Neural progenitor cell (in vitro differentiated cells): ENCODE measurements at regions not wholly inside any gene's neighbourhood (a gene's known extent, or its start where the extent isn't known, plus 50 kb on each side); places are given as distances from the start of the nearest gene placed in this dataset.

ENCODE experiments used
- DNase-seq: peaks from one replicate; pipeline ENCODE4 v3.0.0-alpha.2; 2016; ENCODE audit warnings: low spot score
- H2AFZ ChIP-seq: fragments of 200-600 bp; sonication (generic); replicated peaks from 2 replicates; pipeline ENCODE4 v1.6.1; 2016; ENCODE audit warnings: antibody characterized with exemption
- H3F3A ChIP-seq: fragments of 200-600 bp; sonication (generic); 2 replicates; pipeline ENCODE4 v1.6.1; 2016; ENCODE audit warnings: antibody characterized with exemption, low read depth
- H3K27ac ChIP-seq: fragments of 200-600 bp; sonication (generic); 2 replicates; pipeline ENCODE4 v1.5.1; 2016; ENCODE audit warnings: mild to moderate bottlenecking
- H3K27me3 ChIP-seq: fragments of 200-600 bp; sonication (generic); 2 replicates; pipeline ENCODE4 v1.6.1; 2016; ENCODE audit warnings: mild to moderate bottlenecking, moderate library complexity
- H3K36me3 ChIP-seq: fragments of 200-600 bp; sonication (generic); 2 replicates; pipeline ENCODE4 v1.5.1; 2016
- H3K4me1 ChIP-seq: fragments of 200-600 bp; sonication (generic); 2 replicates; pipeline ENCODE4 v1.6.1; 2016; ENCODE audit warnings: mixed run types
- H3K4me2 ChIP-seq: fragments of 200-600 bp; sonication (generic); 2 replicates; pipeline ENCODE4 v1.6.1; 2016
- H3K4me3 ChIP-seq: fragments of 200-600 bp; sonication (generic); 2 replicates; pipeline ENCODE4 v1.5.1; 2016
- H3K79me2 ChIP-seq: fragments of 200-600 bp; sonication (generic); 2 replicates; pipeline ENCODE4 v1.6.1; 2016; ENCODE audit warnings: low read depth
- H3K9ac ChIP-seq: fragments of 200-600 bp; sonication (generic); 2 replicates; pipeline ENCODE4 v1.6.1; 2016
- H3K9me3 ChIP-seq: fragments of 200-600 bp; sonication (generic); 2 replicates; pipeline ENCODE4 v1.5.1; 2016; ENCODE audit warnings: low read depth
- H4K20me1 ChIP-seq: fragments of 200-600 bp; sonication (generic); 2 replicates; pipeline ENCODE4 v1.6.1; 2016; ENCODE audit warnings: low read depth
- H3K27ac Mint-ChIP-seq: 3 replicates; pipeline ENCODE4 v1.8.0; 2021; ENCODE audit warnings: mixed read lengths
- H3K27me3 Mint-ChIP-seq: 2 replicates; pipeline ENCODE4 v1.8.0; 2022; ENCODE audit warnings: low read depth, mild to moderate bottlenecking, inconsistent platforms, moderate library complexity, mixed read lengths; ENCODE audit not compliant: insufficient read depth
- H3K36me3 Mint-ChIP-seq: 3 replicates; pipeline ENCODE4 v1.8.0; 2021; ENCODE audit warnings: mixed read lengths
- H3K4me1 Mint-ChIP-seq: 3 replicates; pipeline ENCODE4 v1.8.0; 2021; ENCODE audit warnings: mixed read lengths
- H3K4me3 Mint-ChIP-seq: 3 replicates; pipeline ENCODE4 v1.8.0; 2021; ENCODE audit warnings: mild to moderate bottlenecking, moderate library complexity, mixed read lengths
- H3K9me3 Mint-ChIP-seq: 3 replicates; pipeline ENCODE4 v1.8.0; 2020; ENCODE audit warnings: mixed read lengths
- CTCF ChIP-seq: fragments of 200-600 bp; sonication (generic); IDR thresholded peaks from 2 replicates; pipeline ENCODE4 v1.5.1; 2017; ENCODE audit warnings: antibody characterized with exemption, mild to moderate bottlenecking
- EZH2 ChIP-seq: fragments of 200-600 bp; sonication (generic); IDR thresholded peaks from 2 replicates; pipeline ENCODE4 v1.6.1; 2017; ENCODE audit warnings: antibody characterized with exemption, mild to moderate bottlenecking, moderate library complexity
- EZH2phosphoT487 ChIP-seq: fragments of 200-600 bp; sonication (generic); IDR thresholded peaks from 2 replicates; pipeline ENCODE4 v1.6.1; 2017; ENCODE audit warnings: antibody characterized with exemption

- Mint-ChIP-seq H3K36me3 (no peaks in the 10 kb centered on the region), H3K27ac (no peak overlapping the region)
These were observed 65.2 kb downstream of the DPRX start for GRCh38 chr19:53696951-53697350.

GRCh38 chr19:53703361-53703760, 71.6 kb downstream of the DPRX start:
- Mint-ChIP-seq H3K36me3 (no peaks in the 10 kb centered on the region), H3K4me3 (no peak overlapping the region)
- TF ChIP-seq EZH2 (no peak), CTCF (no peak), EZH2phosphoT487 (no peak)

More at GRCh38 chr19:53696951-53697350, 65.2 kb downstream of the DPRX start:
- Histone ChIP-seq H3K4me3 (no peak overlapping the region), H3K4me1 (peaks cover 2% of the 10 kb centered on the region), H3K9ac (no peak overlapping the region), H3K36me3 (no peaks in the 10 kb centered on the region), H3K79me2 (no peaks in the 10 kb centered on the region), H2AFZ (no peak overlapping the region), H3K27me3 (no peaks in the 10 kb centered on the region), H4K20me1 (no peaks in the 10 kb centered on the region), H3K27ac (no peak overlapping the region), H3F3A (peaks cover 19% of the 10 kb centered on the region), H3K9me3 (peaks cover 12% of the 10 kb centered on the region), H3K4me2 (no peak overlapping the region)
- Mint-ChIP-seq H3K27me3 (peaks cover 5% of the 10 kb centered on the region), H3K4me1 (peaks cover 3% of the 10 kb centered on the region), H3K9me3 (peaks cover 3% of the 10 kb centered on the region), H3K4me3 (no peak overlapping the region)
- TF ChIP-seq CTCF (no peak), EZH2 (no peak), EZH2phosphoT487 (no peak)
- DNase-seq = peak; percentile 44

GRCh38 chr19:53704011-53704410, 72.2 kb downstream of the DPRX start:
- Mint-ChIP-seq H3K27ac (no peak overlapping the region), H3K36me3 (no peaks in the 10 kb centered on the region), H3K4me1 (peaks cover 3% of the 10 kb centered on the region), H3K9me3 (no peaks in the 10 kb centered on the region), H3K27me3 (no peaks in the 10 kb centered on the region), H3K4me3 (no peak overlapping the region)
- Histone ChIP-seq H3K9me3 (no peaks in the 10 kb centered on the region), H3K9ac (no peak overlapping the region), H3K4me1 (peaks cover 21% of the 10 kb centered on the region), H3K36me3 (no peaks in the 10 kb centered on the region), H3K27me3 (no peaks in the 10 kb centered on the region), H3K79me2 (no peaks in the 10 kb centered on the region), H3F3A (peaks cover 24% of the 10 kb centered on the region), H3K4me2 (no peak overlapping the region), H4K20me1 (no peaks in the 10 kb centered on the region), H3K4me3 (no peak overlapping the region), H3K27ac (no peak overlapping the region), H2AFZ (no peak overlapping the region)
- TF ChIP-seq EZH2 (no peak), CTCF (no peak), EZH2phosphoT487 (no peak)
- DNase-seq = no peak

More at GRCh38 chr19:53703361-53703760, 71.6 kb downstream of the DPRX start:
- Mint-ChIP-seq H3K9me3 (no peaks in the 10 kb centered on the region), H3K27ac (no peak overlapping the region), H3K4me1 (peaks cover 3% of the 10 kb centered on the region), H3K27me3 (no peaks in the 10 kb centered on the region)
- Histone ChIP-seq H3K79me2 (no peaks in the 10 kb centered on the region), H2AFZ (no peak overlapping the region), H3K9me3 (no peaks in the 10 kb centered on the region), H3K4me1 (peaks cover 17% of the 10 kb centered on the region), H3F3A (peaks cover 24% of the 10 kb centered on the region), H3K27ac (no peak overlapping the region), H3K4me2 (no peak overlapping the region), H3K36me3 (no peaks in the 10 kb centered on the region), H3K9ac (no peak overlapping the region), H3K4me3 (no peak overlapping the region), H4K20me1 (no peaks in the 10 kb centered on the region), H3K27me3 (no peaks in the 10 kb centered on the region)
- no peak for DNase-seq
